Eye (tissue), 1 donor: ENCODE measurements at regions not wholly inside any gene's neighbourhood (a gene's known extent, or its start where the extent isn't known, plus 50 kb on each side); places are given as distances from the start of the nearest gene placed in this dataset.
A peak's percentile ranks its signal among the peaks of the same experiment; 100 is the strongest.

ENCODE experiments used
- DNase-seq: peaks from one replicate; pipeline ENCODE4 v3.0.0-alpha.2; 2015

GRCh38 chr1:37130221-37130948 lies 96.1 kb upstream of the GRIK3 start:
- no peak for DNase-seq

- no peak for DNase-seq
These were observed 97.0 kb upstream of the GRIK3 start for GRCh38 chr1:37131281-37131680.

- no peak for DNase-seq
These were observed 99.2 kb upstream of the GRIK3 start for GRCh38 chr1:37133276-37134145.

- DNase-seq: no peak
These were observed 100.3 kb upstream of the GRIK3 start for GRCh38 chr1:37134599-37134998.

- DNase-seq: no peak
These were observed 100.7 kb upstream of the GRIK3 start for GRCh38 chr1:37135032-37135431.

GRCh38 chr1:37137014-37137413 lies 102.7 kb upstream of the GRIK3 start:
- DNase-seq: no peak

- DNase-seq: no peak
These were observed 103.3 kb upstream of the GRIK3 start for GRCh38 chr1:37137601-37138000.

GRCh38 chr1:37143800-37144199 lies 109.5 kb upstream of the GRIK3 start:
- no peak for DNase-seq

GRCh38 chr1:37146071-37146470 lies 111.8 kb upstream of the GRIK3 start:
- peak; percentile 93 for DNase-seq

- no peak for DNase-seq
These were observed 113.1 kb upstream of the GRIK3 start for GRCh38 chr1:37147392-37147831.

GRCh38 chr1:37147906-37148305 lies 113.6 kb upstream of the GRIK3 start:
- DNase-seq: no peak

GRCh38 chr1:37148663-37149062 lies 114.3 kb upstream of the GRIK3 start:
- no peak for DNase-seq

GRCh38 chr1:37149296-37149695 lies 115.0 kb upstream of the GRIK3 start:
- DNase-seq: peak; percentile 95

GRCh38 chr1:37150986-37151385 lies 116.7 kb upstream of the GRIK3 start:
- no peak for DNase-seq

- DNase-seq: no peak
These were observed 117.5 kb upstream of the GRIK3 start for GRCh38 chr1:37151789-37152188.

GRCh38 chr1:37152491-37152890 lies 118.2 kb upstream of the GRIK3 start:
- no peak for DNase-seq

- no peak for DNase-seq
These were observed 119.1 kb upstream of the GRIK3 start for GRCh38 chr1:37153116-37154100.

- no peak for DNase-seq
These were observed 122.3 kb upstream of the GRIK3 start for GRCh38 chr1:37156646-37157045.

GRCh38 chr1:37157634-37158033 lies 123.3 kb upstream of the GRIK3 start:
- DNase-seq: no peak

- DNase-seq: no peak
These were observed 123.9 kb upstream of the GRIK3 start for GRCh38 chr1:37158113-37158749.

GRCh38 chr1:37159102-37159501 lies 124.8 kb upstream of the GRIK3 start:
- no peak for DNase-seq

- DNase-seq: no peak
These were observed 126.9 kb upstream of the GRIK3 start for GRCh38 chr1:37161171-37161570.
